Heart left ventricle (tissue), 13 donors: ENCODE measurements at regions not wholly inside any gene's neighbourhood (a gene's known extent, or its start where the extent isn't known, plus 50 kb on each side); places are given as distances from the start of the nearest gene placed in this dataset.

Experiments
- POLR2A ChIP-seq, 2 donors: fragments of 450-650 bp; IDR thresholded peaks; one replicate each; pipeline ENCODE4 v1.6.1; 2017; ENCODE audit warnings: antibody characterized with exemption in 2 of 2, mild to moderate bottlenecking in 2 of 2, moderate library complexity in 2 of 2
- TF ChIP-seq, protein P1 (sequence below), 12 donors: fragments of 200-600 bp; sonication (generic) in 4 of 12; IDR thresholded peaks; one replicate each; pipeline versions ENCODE4 v1.5.0 to v1.8.0; 2018 to 2022; ENCODE audit warnings: antibody characterized with exemption in 12 of 12, mild to moderate bottlenecking in 5 of 12
- donor health status: ischemic (EF 13 %, LVEDD 7.1; RV severe dilation, severe dysfunction).
- donor health status: DM: no; HTN: yes; CAD: no.
- donor health status: DM: no; HTN: no; CAD: no.
- donor health status: ischemic (EF 25% LVEDD 6.9; RV normal size, moderate dysfunction).
- donor health status: ischemic (EF 25% LVEDD 5.7; RV mildly dilated, moderate dysfunction).
- donor health status: ischemic (EF 35%, LVEDD 5.7; RV mildly dilated, moderate dysfunction).
- donor health status: nonischemic (EF 11% LVEDD 7.7; RV severe dilation, severe dysfunction).
- donor health status: DM: yes; HTN: yes; CAD: no.
- donor health status: PGD.
- donor health status: ischemic (EF 29% LVEDD 5.4; RV normal size, mild dysfunction).
- donor health status: nonischemic (EF 23%, LVEDD 6.1; RV moderate dilation, normal function).

DNA sequence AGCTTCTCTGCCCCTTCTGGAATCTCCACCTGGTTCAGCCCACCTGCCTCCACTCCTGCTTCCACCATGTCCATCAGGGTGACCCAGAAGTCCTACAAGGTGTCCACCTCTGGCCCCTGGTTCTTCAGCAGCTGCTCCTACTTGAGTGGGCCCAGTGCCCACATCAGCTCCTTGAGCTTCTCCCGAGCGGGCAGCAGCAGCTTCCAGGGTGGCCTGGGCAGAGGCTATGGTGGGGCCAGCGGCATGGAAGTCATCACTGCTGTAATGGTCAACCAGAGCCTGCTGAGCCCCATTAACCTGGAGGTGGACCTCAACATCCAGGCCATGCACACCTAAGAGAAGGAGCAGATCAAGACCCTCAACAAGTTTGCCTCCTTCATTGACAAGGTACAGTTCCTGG, 74.4 kb upstream of the ZXDA start:
- TF ChIP-seq, protein P1, sequence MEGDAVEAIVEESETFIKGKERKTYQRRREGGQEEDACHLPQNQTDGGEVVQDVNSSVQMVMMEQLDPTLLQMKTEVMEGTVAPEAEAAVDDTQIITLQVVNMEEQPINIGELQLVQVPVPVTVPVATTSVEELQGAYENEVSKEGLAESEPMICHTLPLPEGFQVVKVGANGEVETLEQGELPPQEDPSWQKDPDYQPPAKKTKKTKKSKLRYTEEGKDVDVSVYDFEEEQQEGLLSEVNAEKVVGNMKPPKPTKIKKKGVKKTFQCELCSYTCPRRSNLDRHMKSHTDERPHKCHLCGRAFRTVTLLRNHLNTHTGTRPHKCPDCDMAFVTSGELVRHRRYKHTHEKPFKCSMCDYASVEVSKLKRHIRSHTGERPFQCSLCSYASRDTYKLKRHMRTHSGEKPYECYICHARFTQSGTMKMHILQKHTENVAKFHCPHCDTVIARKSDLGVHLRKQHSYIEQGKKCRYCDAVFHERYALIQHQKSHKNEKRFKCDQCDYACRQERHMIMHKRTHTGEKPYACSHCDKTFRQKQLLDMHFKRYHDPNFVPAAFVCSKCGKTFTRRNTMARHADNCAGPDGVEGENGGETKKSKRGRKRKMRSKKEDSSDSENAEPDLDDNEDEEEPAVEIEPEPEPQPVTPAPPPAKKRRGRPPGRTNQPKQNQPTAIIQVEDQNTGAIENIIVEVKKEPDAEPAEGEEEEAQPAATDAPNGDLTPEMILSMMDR (IDR thresholded peaks at IDR 0.05), result no peak
- TF ChIP-seq POLR2A (IDR thresholded peaks at IDR 0.05), result no peak
